ENCODE measurements at regions not wholly inside any gene's neighbourhood (a gene's known extent, or its start where the extent isn't known, plus 50 kb on each side); places are given as distances from the start of the nearest gene placed in this dataset.

DNA sequence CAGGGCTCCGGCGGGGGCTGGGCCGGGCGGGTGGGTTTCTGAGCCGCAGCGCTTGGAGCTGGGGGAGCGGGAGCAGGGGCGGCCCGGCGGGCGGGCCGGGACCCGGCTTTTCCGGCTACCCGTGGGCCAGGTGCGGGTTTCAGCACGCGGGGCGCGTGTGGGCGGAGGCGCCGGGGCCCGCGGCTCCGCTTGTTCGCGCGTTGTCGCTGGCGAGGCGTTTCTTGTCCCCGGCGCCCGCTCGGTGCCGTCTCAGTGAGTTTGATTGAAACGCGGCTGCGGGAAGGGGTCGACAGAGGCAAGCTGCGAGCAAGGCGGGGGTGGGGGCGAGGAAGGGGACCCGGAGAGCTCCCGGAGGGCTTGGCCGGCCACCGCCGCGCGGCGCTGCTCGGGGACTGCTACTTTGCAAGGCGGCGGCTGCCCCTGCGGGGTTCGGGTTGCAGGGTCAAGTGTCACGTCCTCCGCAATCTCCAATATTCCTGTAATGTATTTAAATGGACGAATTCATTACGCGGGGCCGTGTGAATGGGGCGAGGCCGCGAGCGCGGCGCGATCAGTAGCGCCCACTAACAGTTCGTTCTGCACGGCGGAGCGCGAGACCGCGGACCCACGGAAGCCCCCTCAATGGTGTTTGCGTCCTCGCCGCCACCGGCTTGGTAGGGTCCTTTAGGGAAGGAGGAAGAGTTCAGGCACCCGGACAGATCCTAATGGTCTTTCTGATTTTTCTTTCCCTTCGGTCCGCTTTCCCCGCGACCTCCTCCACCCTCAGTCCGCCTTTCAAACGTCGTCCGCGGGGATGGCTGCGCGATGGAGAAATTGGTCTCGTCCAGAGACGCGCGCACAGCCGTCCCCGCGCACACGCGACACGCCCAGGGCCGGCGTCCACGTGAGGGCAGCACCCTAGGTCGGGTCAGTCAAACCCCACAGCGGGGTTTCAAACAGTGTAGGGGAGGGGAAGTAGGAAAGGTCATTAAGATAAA is 76.9 kb downstream of the INSIG1 start:
- H3K9me3 Mint-ChIP-seq, result peaks cover 10% of the 10 kb centered on the region
- Histone ChIP-seq H3K36me3 (ENCODE audit: insufficient read depth) (no peaks in the 10 kb centered on the region), H3K27ac (ENCODE audit: low read depth) (no peak overlapping the region), H3F3A (replicated peaks; ENCODE audit: low read depth) (peaks cover 26% of the 10 kb centered on the region), H3K27me3 (ENCODE audit: insufficient read depth) (peaks cover 100% of the 10 kb centered on the region), H3K9me2 (ENCODE audit: insufficient read depth) (no peaks in the 10 kb centered on the region), H2AFZ (no peak overlapping the region), H3K4me2 (peak overlapping the region; percentile 68), H3K4me3 (peak overlapping the region; percentile 52), H3K79me2 (replicated peaks; ENCODE audit: insufficient read depth) (no peaks in the 10 kb centered on the region), H4K20me1 (replicated peaks; ENCODE audit: insufficient read depth) (peaks cover 37% of the 10 kb centered on the region), H3K4me1 (ENCODE audit: insufficient read depth) (peaks cover 44% of the 10 kb centered on the region)
- peak; percentile 3; the same call in 2 of the 3 replicates for ATAC-seq
- TF ChIP-seq EZH2phosphoT487 (IDR thresholded peaks at IDR 0.05; ENCODE audit: unreplicated experiment) (peak; percentile 82), CREB1 (CRISPR knock-in tag; IDR thresholded peaks at IDR 0.05; ENCODE audit: low read depth) (no peak), JUNB (IDR thresholded peaks at IDR 0.05; ENCODE audit: unreplicated experiment) (no peak), ZNF331 (CRISPR knock-in tag; IDR thresholded peaks at IDR 0.05; ENCODE audit: low read depth) (no peak), EZH2 (IDR thresholded peaks at IDR 0.05; ENCODE audit: low read depth, unreplicated experiment) (peak; percentile 93)
- TF ChIP-seq, protein P1, sequence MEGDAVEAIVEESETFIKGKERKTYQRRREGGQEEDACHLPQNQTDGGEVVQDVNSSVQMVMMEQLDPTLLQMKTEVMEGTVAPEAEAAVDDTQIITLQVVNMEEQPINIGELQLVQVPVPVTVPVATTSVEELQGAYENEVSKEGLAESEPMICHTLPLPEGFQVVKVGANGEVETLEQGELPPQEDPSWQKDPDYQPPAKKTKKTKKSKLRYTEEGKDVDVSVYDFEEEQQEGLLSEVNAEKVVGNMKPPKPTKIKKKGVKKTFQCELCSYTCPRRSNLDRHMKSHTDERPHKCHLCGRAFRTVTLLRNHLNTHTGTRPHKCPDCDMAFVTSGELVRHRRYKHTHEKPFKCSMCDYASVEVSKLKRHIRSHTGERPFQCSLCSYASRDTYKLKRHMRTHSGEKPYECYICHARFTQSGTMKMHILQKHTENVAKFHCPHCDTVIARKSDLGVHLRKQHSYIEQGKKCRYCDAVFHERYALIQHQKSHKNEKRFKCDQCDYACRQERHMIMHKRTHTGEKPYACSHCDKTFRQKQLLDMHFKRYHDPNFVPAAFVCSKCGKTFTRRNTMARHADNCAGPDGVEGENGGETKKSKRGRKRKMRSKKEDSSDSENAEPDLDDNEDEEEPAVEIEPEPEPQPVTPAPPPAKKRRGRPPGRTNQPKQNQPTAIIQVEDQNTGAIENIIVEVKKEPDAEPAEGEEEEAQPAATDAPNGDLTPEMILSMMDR (conservative IDR thresholded peaks at IDR 0.05; ENCODE audit: low read depth in 2 of 2), result no peak
- H3K27ac Mint-ChIP-seq, result no peak overlapping the region
- DNase-seq (ENCODE audit: low spot score), result peak; percentile 41
- H3K4me1 Mint-ChIP-seq, result peaks cover 39% of the 10 kb centered on the region
- peaks cover 99% of the 10 kb centered on the region for H3K27me3 Mint-ChIP-seq (ENCODE audit: insufficient read depth, low read depth, poor library complexity)
- H3K4me3 Mint-ChIP-seq, result peak overlapping the region; percentile 53
- no peaks in the 10 kb centered on the region for H3K36me3 Mint-ChIP-seq (ENCODE audit: low read depth)

DNA sequence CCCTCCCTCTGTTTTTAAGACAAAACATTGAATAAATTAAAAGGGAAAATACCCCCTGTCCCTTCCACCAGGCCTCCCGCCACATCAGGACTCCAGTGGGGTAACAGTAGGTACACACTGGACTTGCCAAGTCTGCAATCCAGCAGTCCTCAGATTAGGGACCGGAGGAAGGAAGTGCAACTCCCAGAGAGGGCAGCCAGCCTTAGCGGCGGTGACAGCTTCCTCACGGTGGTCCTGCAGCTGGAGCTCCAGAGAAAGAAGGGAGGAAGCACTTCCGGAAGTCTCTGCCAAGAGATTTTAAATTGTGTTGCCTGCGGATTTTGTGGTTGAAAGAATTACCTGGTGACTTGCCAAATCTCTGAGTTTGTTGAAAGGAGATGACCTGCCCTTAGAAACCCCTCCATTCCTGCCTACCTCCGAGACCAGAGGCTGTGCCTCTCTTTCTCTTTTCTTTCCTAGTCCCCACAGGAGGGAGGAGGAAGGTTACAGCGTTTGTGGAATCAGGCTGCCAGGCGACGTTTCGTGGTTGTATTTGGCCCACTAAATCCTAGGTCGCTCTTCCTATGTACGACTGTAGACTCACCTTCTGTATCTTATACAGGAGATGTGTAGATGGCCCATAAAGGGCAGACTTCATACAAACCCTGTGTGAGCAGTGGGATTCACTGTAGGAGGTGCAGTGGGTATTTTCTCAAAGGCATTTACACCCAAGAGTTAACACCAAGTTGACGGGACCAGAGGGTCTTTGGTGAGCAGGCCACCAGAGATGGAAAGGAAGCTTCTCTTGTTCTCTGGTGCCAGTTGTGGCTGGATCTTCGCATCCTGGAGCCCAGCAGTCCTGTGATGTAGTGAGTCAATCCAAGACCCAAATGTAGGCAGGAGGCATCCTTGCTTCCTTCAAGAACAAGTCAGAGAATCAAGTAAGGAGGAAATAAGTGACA is 77.9 kb downstream of the INSIG1 start:
- Histone ChIP-seq H3K27me3 (ENCODE audit: insufficient read depth) (peaks cover 100% of the 10 kb centered on the region), H3K27ac (ENCODE audit: low read depth) (no peak overlapping the region), H2AFZ (no peak overlapping the region), H3K4me3 (peak overlapping the region; percentile 52; the same call in 1 of the 2 replicates), H3K79me2 (replicated peaks; ENCODE audit: insufficient read depth) (no peaks in the 10 kb centered on the region), H3K4me1 (ENCODE audit: insufficient read depth) (peaks cover 49% of the 10 kb centered on the region), H3K36me3 (ENCODE audit: insufficient read depth) (no peaks in the 10 kb centered on the region), H3K4me2 (peak overlapping the region; percentile 68; the same call in 1 of the 2 replicates), H4K20me1 (replicated peaks; ENCODE audit: insufficient read depth) (peaks cover 41% of the 10 kb centered on the region), H3F3A (replicated peaks; ENCODE audit: low read depth) (peaks cover 32% of the 10 kb centered on the region), H3K9me2 (ENCODE audit: insufficient read depth) (no peaks in the 10 kb centered on the region)
- H3K36me3 Mint-ChIP-seq (ENCODE audit: low read depth), result no peaks in the 10 kb centered on the region
- ATAC-seq, result no peak
- peaks cover 99% of the 10 kb centered on the region for H3K27me3 Mint-ChIP-seq (ENCODE audit: insufficient read depth, low read depth, poor library complexity)
- peaks cover 49% of the 10 kb centered on the region for H3K4me1 Mint-ChIP-seq
- peak; percentile 51 for DNase-seq (ENCODE audit: low spot score)
- peak overlapping the region; percentile 15; the same call in 1 of the 3 replicates for H3K4me3 Mint-ChIP-seq
- peaks cover 8% of the 10 kb centered on the region for H3K9me3 Mint-ChIP-seq
- no peak overlapping the region for H3K27ac Mint-ChIP-seq
- TF ChIP-seq ZNF331 (CRISPR knock-in tag; IDR thresholded peaks at IDR 0.05; ENCODE audit: low read depth) (no peak), ZNF114 (CRISPR knock-in tag; IDR thresholded peaks at IDR 0.05) (no peak), JUNB (IDR thresholded peaks at IDR 0.05; ENCODE audit: unreplicated experiment) (no peak), STAT1 (IDR thresholded peaks at IDR 0.05; ENCODE audit: unreplicated experiment) (no peak)
- TF ChIP-seq, protein P1 (conservative IDR thresholded peaks at IDR 0.05; ENCODE audit: low read depth in 2 of 2), result no peak

Data from GM23338 (cell line).